ENCODE measurements at regions not wholly inside any gene's neighbourhood (a gene's known extent, or its start where the extent isn't known, plus 50 kb on each side); places are given as distances from the start of the nearest gene placed in this dataset.

DNA sequence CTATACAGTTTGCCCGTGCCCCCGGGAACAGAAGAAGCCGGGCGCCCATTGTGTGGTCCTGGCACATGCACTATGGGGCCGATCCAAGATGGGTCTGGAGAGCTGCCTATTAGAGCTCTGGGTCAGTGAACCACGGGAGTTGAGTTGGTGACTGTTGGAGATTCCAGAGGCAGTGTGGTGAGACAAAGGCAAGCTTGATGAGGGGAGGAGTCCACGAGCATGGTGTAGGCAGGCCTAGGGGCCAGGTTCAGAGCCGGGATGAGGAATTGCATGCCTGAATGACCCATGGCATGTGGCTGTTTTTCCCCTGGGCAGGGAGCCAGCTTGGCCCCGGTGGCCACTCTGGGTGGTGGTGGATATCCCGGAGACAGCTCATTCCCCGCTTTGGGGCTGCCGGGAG, 84.4 kb upstream of the STC2 start:
- POLR2A ChIA-PET: interaction anchor here (0.6 to 1.3 kb wide), 4 partner anchors 12 to 190 kb away, joined by 3 to 4 read pairs (median 3); partner anchors contain the start of gene STC2
- CTCF ChIA-PET: interaction anchor here (0.6 to 1.6 kb wide), 4 partner anchors 17 to 160 kb away, joined by 3 to 7 read pairs (median 4); no protein-coding TSS in a partner anchor

DNA sequence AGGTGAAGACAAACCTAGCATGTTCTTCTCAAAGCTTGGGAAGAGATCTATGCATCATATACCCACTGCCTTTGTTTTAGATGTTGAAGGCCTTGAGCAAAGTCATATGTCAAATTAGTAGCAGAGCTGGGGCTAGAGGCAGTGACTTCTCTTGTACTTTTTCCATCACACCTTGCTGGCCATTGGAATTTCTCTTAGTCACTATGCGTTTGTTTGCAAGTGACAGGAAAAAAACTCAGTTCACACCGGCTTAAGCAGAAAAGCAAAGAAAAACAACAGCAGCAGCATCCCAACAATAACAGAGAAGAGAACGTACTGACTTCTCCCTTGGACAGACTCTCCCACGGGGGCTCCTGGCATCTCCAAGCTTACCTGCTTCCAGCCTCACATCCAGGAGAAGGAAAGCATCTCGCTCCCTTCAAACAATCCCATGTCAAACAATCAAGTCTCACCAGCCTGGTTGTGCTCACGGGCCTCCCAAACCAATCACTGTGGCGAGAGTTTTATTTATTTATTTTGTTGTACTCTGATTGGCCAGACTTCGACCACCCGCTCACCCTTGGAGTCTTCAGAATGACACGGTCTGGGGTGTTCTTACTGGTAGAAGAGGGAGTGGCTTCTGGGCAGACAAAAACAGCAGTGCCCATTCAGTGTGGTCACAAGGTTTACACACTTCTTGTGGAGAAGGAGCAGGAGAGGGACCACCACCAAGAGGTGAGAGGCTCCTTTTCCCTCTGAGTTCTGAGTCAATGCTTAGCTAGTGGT, 83.8 kb upstream of the STC2 start:
- Histone ChIP-seq H3K27ac (ENCODE audit: low read depth, low read length) (no peak overlapping the region), H3K9me3 (ENCODE audit: control insufficient read depth, insufficient read depth, low read length) (peaks cover 8% of the 10 kb centered on the region), H3K27me3 (ENCODE audit: control insufficient read depth, insufficient read depth, low read length) (no peaks in the 10 kb centered on the region), H3K4me3 (ENCODE audit: low read depth, low read length) (no peak overlapping the region)
- CTCF ChIA-PET: interaction anchor here (0.6 to 1.6 kb wide), 5 partner anchors 17 to 161 kb away, joined by 3 to 7 read pairs (median 3); no protein-coding TSS in a partner anchor
- no peak for DNase-seq (ENCODE audit: low read depth, low spot score)
- POLR2A ChIA-PET: interaction anchor here (0.6 to 1.3 kb wide), 3 partner anchors 12 to 190 kb away, joined by 3 to 4 read pairs (median 3); partner anchors contain the start of gene STC2
- TF ChIP-seq, protein P1, sequence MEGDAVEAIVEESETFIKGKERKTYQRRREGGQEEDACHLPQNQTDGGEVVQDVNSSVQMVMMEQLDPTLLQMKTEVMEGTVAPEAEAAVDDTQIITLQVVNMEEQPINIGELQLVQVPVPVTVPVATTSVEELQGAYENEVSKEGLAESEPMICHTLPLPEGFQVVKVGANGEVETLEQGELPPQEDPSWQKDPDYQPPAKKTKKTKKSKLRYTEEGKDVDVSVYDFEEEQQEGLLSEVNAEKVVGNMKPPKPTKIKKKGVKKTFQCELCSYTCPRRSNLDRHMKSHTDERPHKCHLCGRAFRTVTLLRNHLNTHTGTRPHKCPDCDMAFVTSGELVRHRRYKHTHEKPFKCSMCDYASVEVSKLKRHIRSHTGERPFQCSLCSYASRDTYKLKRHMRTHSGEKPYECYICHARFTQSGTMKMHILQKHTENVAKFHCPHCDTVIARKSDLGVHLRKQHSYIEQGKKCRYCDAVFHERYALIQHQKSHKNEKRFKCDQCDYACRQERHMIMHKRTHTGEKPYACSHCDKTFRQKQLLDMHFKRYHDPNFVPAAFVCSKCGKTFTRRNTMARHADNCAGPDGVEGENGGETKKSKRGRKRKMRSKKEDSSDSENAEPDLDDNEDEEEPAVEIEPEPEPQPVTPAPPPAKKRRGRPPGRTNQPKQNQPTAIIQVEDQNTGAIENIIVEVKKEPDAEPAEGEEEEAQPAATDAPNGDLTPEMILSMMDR (IDR thresholded peaks at IDR 0.05; ENCODE audit: low read depth, low read length): no peak

More for the DNA sequence above, 84.4 kb upstream of the STC2 start:
- Histone ChIP-seq H3K4me3 (ENCODE audit: low read depth, low read length) (no peak overlapping the region), H3K27me3 (ENCODE audit: control insufficient read depth, insufficient read depth, low read length) (no peaks in the 10 kb centered on the region), H3K9me3 (ENCODE audit: control insufficient read depth, insufficient read depth, low read length) (peaks cover 8% of the 10 kb centered on the region), H3K27ac (ENCODE audit: low read depth, low read length) (no peak overlapping the region)
- peak; percentile 29 for DNase-seq (ENCODE audit: low read depth, low spot score)
- TF ChIP-seq, protein P1 (IDR thresholded peaks at IDR 0.05; ENCODE audit: low read depth, low read length): no peak

DNA sequence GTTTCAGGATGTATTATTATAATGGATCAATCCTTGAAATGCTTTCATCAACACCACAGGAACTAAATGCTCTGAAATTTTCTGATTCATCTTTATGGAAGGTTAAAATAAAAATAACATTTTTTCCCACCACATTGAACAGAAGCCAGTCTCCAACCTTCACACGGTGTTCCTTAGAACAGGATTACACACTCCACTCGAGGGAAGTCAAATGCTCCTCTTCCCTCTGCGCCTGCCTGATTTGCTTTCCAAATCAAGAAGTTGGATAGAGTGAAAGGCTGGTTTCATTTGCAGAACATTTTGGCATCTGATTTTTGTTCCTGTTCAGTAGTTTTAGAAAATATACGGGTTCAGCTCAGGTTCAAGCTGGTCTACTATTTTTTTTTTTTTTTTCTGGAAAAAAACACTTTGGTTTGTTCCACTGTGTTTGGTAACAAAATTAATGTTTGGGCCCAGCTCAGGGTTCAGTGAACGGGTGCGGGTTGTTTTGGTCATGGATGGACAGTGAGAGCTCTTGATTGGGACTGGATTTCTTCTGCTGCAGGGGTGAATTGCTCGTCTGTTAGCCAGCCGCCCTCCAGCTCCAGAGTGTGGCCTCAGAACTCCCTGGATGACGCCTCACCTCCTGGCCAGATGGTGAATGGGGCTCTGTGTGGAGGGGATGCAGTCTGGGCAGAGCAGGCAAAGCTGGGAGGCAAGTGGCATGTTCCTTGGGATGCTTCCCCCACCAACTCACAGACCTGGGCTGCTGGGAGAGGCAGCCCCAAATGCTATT, 82.4 kb upstream of the STC2 start:
- no peak overlapping the region for H3K27ac ChIP-seq (ENCODE audit: low read depth, low read length)
- ChIA-PET POLR2A (interaction anchor here (0.6 kb wide), 1 partner anchor 64 kb away, joined by 4 read pairs; no protein-coding TSS in a partner anchor), CTCF (interaction anchor here (0.6 kb wide), 1 partner anchor 88 kb away, joined by 3 read pairs; no protein-coding TSS in a partner anchor)
- H3K9me3 ChIP-seq (ENCODE audit: control insufficient read depth, insufficient read depth, low read length): peaks cover 1% of the 10 kb centered on the region
- no peak overlapping the region for H3K4me3 ChIP-seq (ENCODE audit: low read depth, low read length)
- TF ChIP-seq, protein P1 (IDR thresholded peaks at IDR 0.05; ENCODE audit: low read depth, low read length): no peak
- H3K27me3 ChIP-seq (ENCODE audit: control insufficient read depth, insufficient read depth, low read length): no peaks in the 10 kb centered on the region
- DNase-seq (ENCODE audit: low read depth, low spot score): no peak

DNA sequence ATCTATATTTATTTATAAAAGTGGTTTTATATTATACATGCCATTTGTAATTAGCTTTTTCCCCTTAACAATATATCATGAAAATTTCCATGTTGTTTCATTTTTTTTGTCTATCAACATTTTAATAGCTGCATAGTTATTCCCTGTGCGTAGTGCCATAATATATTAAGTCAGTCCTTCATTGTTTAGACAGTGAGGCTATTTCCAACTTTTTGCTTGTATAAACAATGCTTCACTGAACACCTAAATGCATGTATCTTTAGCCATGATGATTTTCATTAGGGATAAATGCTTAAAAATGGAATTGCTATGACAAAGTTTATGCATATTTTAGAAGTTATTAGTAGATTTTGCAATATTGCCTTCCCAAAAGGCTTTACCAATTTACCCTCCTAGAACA, 80.7 kb upstream of the STC2 start:
- Histone ChIP-seq H3K9me3 (ENCODE audit: control insufficient read depth, insufficient read depth, low read length) (no peaks in the 10 kb centered on the region; the same call in 1 of the 2 replicates), H3K27ac (ENCODE audit: low read depth, low read length) (no peak overlapping the region), H3K27me3 (ENCODE audit: control insufficient read depth, insufficient read depth, low read length) (no peaks in the 10 kb centered on the region), H3K4me3 (ENCODE audit: low read depth, low read length) (no peak overlapping the region)
- ChIA-PET POLR2A (no interaction called here), CTCF (interaction anchor here (1.0 kb wide), 1 partner anchor 13 kb away, joined by 5 read pairs; no protein-coding TSS in a partner anchor)
- TF ChIP-seq, protein P1 (IDR thresholded peaks at IDR 0.05; ENCODE audit: low read depth, low read length): no peak
- DNase-seq (ENCODE audit: low read depth, low spot score): no peak
